NCI-H226 (cell line): ENCODE measurements at regions not wholly inside any gene's neighbourhood (a gene's known extent, or its start where the extent isn't known, plus 50 kb on each side); places are given as distances from the start of the nearest gene placed in this dataset.

ENCODE experiments used
- DNase-seq: peaks from one replicate; pipeline ENCODE4 v3.0.0-alpha.2; 2015

DNA sequence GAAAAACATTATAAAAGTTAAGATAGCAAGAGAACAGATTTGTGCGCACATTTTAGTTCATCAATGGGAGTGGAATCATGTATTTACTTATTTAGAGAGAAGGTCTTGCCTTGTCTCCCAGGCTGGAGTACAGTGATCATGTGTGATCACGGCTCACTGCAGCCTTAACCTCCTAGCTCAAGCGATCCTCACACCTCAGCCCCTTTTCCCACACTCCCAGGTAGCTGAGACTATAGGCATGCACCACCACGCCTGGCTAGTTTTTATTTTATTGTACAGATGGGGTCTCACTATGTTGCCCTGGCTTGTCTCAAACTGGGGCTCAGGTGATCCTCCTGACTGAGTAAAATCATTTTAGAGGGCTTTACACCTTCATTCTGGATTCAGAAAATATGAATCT lies 72.3 kb upstream of the ADGRF1 start:
- DNase-seq: no peak

DNA sequence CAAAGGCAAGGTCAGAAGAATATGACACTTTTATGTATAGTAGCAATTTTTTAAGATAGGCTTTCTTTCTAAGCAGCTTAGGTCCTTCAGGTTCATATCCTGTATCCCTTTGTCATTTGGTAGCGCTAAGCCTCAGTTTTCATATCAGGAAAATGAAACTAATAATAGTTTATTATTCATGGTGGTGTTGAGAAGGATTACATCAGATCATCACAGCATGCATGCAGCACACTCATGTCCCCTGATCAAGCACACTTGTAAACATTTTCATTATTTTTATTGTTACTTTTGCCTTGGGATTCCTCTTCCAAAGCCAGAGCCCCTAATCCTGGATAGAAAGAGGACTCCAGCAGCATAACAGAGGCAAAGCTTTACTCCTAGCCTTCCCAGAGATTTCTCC lies 70.2 kb upstream of the ADGRF1 start:
- no peak for DNase-seq

DNA sequence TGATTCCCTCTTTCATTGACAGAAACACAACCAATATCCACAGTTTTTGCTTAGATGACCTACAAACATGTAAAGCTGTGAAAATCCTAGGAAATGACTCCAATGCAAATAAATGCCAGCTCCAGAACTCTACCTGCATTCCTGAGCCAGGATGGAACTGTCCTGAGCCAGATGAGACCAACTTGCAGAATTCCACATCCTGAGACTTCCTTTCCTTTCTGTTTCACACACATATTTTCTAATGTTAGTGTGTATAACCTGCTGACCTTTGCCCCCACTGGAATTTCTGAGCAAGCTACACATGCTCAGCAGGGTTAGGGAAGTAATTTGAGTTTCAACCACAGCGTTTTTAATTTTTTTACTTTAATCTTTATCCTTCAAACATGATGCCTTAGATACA lies 69.6 kb upstream of the ADGRF1 start:
- peak; percentile 56 for DNase-seq

DNA sequence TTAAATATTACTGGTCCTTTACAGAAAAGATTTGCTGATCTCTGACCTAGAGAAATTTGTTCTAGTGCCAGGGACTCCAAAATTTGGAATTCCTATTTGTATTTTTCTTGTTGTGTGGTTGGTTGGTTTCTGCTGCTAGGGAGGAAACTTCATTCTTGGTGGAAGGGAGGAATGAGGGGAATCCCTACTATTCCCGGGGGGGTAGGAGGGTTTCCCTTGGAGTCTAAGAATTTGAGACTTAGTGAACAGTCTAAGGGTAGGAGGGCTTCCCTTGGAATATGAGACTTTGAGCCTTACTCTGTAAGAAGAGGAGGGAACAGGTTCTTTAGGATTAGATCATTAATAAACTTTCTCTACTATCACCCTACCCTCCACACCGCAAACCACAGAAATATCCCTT lies 67.1 kb upstream of the ADGRF1 start:
- peak; percentile 40 for DNase-seq

DNA sequence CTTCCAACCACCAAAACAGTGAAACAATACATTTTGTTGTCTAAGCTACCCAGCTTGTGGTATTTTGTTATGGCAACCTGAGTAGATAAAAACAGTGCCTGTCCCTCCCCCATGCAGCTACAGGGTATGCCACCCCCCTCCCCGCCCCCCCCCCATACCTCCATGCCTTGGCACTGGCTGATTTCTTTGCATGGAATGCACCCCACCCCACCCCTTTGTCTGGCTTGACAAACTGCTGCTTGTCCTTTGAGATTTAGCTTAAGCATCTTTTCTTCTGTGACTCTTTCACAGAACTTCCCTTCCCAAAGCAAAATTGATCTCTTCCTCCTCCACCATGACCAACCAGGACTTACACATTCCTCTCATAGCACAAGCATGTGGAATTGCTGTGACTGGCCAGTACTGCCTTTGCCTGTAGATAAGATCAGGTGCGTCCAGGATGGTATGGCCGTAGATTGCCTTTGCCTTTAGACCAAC lies 64.6 kb upstream of the ADGRF1 start:
- DNase-seq: peak; percentile 66

DNA sequence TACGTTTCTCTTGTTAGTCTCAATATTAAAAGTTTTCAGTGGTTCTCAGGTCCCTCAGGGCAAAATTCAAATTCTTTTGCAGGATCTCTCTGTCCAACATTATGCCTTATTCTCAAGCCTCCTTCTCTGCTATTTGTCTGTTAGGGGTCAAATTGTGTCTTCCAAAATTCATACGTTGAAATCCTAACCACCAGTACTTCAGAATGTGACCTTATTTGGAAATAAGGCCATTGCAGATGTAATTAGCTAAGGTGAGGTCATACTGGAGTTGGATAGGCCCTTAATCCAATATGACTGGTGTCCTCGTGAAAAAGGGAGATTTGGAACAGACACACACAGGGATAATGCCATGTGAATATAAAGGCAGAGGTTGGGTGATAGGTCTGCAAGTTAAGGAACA lies 64.1 kb upstream of the ADGRF1 start:
- no peak for DNase-seq

DNA sequence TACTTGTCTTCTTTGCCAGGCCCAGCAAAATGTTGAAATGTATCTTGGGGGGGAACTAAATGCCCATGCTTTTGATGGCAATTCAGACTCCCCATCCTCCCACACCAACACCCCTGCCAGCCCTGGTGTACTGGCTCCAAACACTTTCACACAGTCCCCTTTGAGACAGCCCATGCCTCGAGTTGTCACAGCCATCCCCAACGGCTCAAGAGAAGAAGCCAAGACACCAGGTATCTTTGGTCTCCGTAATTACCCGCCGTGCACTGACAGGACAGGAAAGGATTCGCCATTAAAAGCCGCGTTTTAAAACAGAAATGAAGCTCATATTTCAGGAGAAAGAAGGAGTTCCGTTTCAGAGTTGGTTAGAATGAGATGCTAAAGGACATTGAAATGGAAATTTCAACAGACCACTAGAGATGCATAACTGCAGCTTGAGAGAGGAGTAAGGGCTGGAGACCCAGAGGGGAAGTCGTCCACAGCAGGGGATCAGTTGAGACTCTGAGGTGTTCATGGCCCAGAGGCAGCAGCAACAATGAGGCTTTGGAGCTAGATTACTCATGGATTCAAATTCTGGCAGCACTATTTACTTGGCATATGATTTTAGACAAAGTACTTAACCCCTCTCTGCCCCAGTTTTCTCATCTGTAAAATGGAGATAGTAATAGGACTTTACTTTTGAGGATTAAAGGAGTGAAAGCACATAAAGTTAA lies 63.5 kb upstream of the ADGRF1 start:
- no peak for DNase-seq

DNA sequence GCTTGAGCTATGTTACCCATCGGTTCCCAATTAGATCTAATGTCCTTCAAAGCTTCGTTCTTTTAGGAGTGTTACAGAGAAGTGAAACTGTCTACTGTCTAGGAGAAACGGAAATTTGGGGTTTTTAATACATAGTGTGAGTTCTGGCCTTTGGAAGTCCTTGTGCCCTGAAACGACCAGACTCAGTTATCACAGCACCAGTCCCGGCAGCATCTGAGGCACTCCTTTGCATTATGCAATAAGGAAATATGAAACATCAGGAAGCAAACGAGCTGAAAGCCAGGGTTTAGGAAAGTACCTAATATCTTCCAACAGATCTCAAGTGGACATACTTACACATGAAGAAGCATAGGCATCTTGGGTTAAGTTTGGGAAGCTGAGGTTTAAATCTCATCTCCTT lies 61.8 kb upstream of the ADGRF1 start:
- DNase-seq: peak; percentile 44

DNA sequence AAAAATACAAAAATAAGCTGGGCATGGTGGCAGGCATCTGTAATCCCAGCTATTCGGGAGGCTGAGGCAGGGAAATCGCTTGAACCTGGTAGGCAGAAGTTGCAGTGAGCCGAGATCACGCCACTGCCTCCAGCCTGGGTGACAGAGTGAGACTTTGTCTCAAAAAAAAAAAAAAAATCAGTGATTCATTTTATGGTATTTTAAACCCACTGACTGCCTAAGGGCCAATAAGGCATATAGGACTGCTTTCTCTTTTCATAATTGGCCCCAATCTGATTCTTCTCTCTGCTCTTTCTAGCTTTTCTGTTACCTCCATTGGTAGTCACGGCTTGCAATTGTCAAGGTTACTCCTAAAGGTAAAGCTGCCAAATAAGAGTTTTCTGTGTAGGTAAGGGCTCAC lies 60.2 kb upstream of the ADGRF1 start:
- no peak for DNase-seq

DNA sequence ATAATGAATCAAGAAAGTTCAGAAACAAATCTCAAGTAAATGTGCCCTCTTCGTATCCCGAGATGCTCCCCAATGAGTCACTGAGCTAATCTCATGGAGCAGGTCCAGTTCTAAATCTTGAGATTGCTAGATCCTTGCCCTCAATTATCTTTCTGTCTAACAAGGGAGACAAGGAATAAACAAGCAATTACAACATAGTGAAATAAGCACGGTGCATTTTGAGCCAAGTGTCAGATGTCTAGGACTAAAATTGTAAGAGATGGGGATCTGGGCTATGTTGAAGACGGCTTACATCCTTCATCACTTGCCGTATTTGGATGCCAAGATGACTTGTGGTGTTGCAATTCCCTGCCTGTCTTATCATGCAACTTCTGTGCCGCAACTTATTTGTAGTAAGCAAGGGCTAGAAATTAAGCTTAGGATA lies 56.5 kb upstream of the ADGRF1 start:
- DNase-seq: peak; percentile 70

DNA sequence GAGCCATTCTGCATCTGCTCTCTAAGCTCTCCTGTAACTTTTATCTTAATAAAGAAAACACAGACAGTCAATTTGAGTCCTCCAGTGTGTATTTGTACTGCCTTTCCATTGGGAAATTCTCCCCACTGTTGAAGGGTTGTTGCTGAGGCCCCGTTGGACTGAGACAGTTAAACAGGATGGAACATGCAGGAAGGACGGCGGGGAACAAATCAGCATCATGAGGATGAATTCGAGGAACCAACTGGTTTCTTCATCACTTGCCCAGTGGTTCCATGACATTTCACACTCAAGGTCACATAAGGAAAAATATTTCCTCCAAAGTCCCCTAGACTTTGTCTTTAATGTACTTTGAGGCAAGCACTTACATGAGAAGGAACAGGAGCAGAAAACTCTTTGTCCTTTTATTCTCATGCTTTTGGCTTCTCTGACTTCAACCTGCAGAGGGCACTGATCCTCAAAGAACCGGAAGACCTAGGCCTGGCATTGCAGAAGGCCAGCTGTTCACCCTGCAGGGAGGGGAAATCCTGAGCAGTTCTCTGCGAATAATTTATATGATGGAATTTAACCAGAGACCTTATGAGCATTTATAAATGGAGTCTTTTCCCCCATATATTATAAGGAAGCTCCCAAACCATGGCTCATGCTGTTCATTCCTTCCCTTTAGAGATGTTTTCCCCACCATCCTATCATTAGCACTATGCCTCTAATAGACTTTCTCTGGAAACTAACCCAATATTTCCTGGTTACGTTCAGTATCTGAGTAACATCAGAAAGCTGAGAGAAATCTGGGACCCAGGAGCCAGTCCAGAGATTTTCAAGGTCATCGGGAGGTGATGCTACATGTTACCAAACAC lies 55.2 kb upstream of the ADGRF1 start:
- DNase-seq: peak; percentile 69

DNA sequence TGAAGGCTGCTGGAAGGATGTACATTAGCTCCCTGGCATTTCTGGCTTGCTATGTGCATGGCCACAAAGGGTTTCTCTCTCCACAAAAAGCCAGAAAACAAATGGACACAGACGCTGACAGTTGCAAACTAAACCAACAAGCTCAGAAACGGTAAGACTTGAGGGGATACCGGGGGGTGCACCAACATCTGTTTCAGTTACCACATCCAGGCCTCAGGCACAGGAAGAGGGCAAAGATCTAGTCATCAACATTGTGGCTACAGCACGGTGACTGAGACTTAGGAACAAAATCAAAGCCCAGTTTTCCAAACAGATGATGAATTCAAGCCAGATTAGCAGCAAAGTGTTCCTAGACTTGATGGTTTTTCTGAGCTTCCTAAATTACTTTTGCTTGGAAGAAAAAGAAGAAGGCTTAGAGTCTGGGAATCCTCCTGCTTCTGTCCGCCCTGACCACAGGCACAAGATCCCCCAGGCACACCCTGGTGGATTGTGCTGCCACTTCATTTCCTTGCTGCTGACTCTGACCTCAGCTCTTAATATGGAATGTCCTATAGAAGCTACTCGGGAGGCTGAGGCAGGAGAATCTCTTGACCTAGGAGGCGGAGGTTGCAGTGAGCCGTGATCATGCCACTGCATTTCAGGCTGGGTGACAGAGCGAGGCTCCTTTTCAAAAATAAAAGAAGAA lies 54.2 kb upstream of the ADGRF1 start:
- DNase-seq: no peak

DNA sequence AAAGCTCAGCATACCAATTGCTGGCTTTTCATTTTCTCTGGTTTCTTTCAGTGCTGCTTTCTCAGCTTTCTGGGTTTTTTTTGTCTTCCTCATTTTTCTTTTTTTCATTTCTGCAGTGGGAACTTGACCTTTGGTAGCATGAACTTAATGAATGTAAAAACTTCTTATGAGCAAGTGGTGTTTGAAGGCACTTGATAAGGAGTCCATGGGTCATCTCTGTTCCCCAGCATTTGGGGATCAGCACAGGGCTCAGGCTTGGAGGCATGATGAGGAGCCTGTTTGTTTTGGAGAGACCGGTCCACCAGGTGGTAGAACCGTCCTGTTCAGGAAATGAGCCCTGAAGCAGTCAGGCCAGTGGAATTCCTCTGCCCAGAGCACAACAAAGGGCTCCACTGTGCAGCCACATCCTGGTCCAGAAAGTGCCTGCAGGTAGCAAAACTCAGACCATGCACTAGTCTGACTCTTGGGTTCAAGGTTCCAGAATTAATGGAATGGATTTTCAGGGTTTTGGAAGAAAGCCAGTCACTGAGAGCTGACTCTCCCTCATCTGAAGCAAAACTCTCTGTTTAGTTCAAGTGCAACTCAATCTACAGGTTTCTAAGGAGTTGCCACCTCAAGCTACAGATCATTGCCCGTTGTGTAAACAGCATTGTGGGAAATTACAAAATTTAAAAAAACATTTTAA lies 52.3 kb upstream of the ADGRF1 start:
- DNase-seq: peak; percentile 41

DNA sequence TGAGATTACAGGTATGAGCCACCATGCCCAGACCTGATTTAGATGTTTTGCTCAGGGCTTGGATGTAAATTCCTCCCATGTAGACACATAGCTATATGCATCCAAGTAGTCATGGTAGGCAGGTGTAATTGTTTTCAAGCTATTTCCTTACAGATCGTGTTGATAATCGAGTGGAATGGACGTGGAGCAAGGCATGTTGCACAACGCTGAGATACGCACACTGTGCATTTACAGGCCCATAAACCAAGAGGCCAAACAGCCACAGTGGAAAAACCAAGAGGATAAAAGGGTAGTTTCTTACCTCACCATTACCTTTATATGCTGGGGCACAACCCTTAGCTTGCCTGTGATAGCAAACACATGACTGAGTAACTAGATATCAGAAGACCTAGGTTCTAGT lies 51.0 kb upstream of the ADGRF1 start:
- DNase-seq: no peak

DNA sequence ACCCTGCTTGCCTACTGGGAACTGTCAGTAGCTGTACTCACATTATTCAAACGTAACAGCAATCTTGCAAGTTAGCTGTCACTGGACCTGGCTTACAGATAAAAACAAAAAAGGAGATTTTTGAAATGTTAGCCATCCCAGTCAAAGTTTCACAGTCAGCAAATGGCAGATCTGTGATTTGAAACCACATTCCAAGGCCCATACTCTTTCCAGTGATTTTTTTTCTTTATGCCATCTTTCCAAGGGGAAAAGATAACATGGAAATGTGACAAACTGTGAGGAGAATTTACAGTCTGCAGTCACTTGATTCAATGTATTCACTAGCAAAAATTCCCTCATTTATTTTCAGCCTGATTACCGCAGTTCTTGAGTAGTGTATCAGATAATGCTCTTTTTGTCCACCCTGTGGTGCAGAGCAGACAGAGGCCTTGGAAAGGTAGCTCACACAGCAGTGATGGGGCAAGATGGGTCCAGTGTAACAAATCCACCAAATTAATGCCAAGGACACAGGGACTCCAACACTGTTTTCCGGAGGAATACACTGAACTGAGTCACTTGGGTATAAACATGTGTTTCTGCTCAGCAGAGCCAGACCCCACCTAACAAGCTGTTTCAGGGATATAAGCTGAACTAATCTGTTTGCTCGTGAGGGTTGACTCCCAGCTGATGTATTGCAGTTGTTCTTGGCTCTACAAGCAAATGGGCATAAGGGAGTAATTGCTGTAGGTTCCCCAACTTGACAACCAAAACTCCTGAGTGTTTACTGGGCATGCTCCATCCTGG lies 49.9 kb upstream of the ADGRF1 start:
- DNase-seq: no peak
